Astrocyte of the spinal cord (primary cell): ENCODE measurements at regions not wholly inside any gene's neighbourhood (a gene's known extent, or its start where the extent isn't known, plus 50 kb on each side); places are given as distances from the start of the nearest gene placed in this dataset.
"Not testable (repeated sequence)": the region's sequence is repeated elsewhere in the genome, so short reads cannot be mapped to it uniquely, and the experiment has no call there.

Experiments
- DNase-seq: peaks from one replicate; pipeline ENCODE4 v3.0.0; 2011; ENCODE audit warnings: low read depth, low spot score
- H3K4me3 ChIP-seq: 2 replicates; pipeline ENCODE4 v1.5.1; 2011; ENCODE audit warnings: low read depth, mild to moderate bottlenecking, low read length, moderate library complexity
- CTCF ChIP-seq: IDR thresholded peaks from 2 replicates; pipeline ENCODE4 v1.5.1; 2012; ENCODE audit warnings: low read depth, mild to moderate bottlenecking, low read length, inconsistent platforms
- in situ Hi-C: cut with HindIII; loops from 2 replicates; pipeline ENCODE4 v1.10.0; 2017; ENCODE audit warnings: low sequenced_read_pairs

- no peak overlapping the region for H3K4me3 ChIP-seq
- in situ Hi-C loops, result no loop called here
- TF ChIP-seq CTCF, result no peak
- no peak for DNase-seq
Observed at GRCh38 chr5:116959843-116960242, 385.2 kb upstream of the SEMA6A start.

- in situ Hi-C loops, result no loop called here
- TF ChIP-seq CTCF, result no peak
- DNase-seq, result no peak
- no peak overlapping the region for H3K4me3 ChIP-seq
Observed at GRCh38 chr5:116953251-116953930, 378.8 kb upstream of the SEMA6A start.

GRCh38 chr5:116951219-116951618 is 376.6 kb upstream of the SEMA6A start:
- no peak overlapping the region for H3K4me3 ChIP-seq
- TF ChIP-seq CTCF, result no peak
- no peak for DNase-seq
- in situ Hi-C loops, result no loop called here

GRCh38 chr5:116947691-116948528 is 373.3 kb upstream of the SEMA6A start:
- peak; percentile 62 for TF ChIP-seq CTCF
- in situ Hi-C loops, result no loop called here
- no peak overlapping the region for H3K4me3 ChIP-seq
- DNase-seq, result peak; percentile 30

GRCh38 chr5:116945613-116946382 is 371.2 kb upstream of the SEMA6A start:
- DNase-seq, in situ Hi-C loops, H3K4me3 ChIP-seq: not testable (repeated sequence)

GRCh38 chr5:116944183-116944582 is 369.6 kb upstream of the SEMA6A start:
- TF ChIP-seq CTCF, result no peak
- in situ Hi-C loops, result no loop called here
- no peak overlapping the region for H3K4me3 ChIP-seq
- DNase-seq, result no peak
